Liver (tissue), 3 donors: ENCODE measurements at regions not wholly inside any gene's neighbourhood (a gene's known extent, or its start where the extent isn't known, plus 50 kb on each side); places are given as distances from the start of the nearest gene placed in this dataset.

Source experiments
- GABPA ChIP-seq, 2 donors: IDR thresholded peaks in 1 of 2; conservative IDR thresholded peaks in 1 of 2; 2 replicates each; pipeline ENCODE4 v1.6.1; 2016; ENCODE audit warnings: antibody characterized with exemption in 2 of 2, mild to moderate bottlenecking in 1 of 2, moderate library complexity in 1 of 2
- JUND ChIP-seq, 2 donors: IDR thresholded peaks; 2 replicates each; pipeline ENCODE4 v1.6.1; 2016; ENCODE audit warnings: antibody characterized with exemption in 2 of 2
- MAX ChIP-seq: IDR thresholded peaks from 2 replicates; pipeline ENCODE4 v1.6.1; 2016; ENCODE audit warnings: antibody characterized with exemption
- REST ChIP-seq: IDR thresholded peaks from 2 replicates; pipeline ENCODE4 v1.6.1; 2016; ENCODE audit warnings: antibody characterized with exemption, mild to moderate bottlenecking
- RXRA ChIP-seq, 2 donors: IDR thresholded peaks; 2 replicates each; pipeline ENCODE4 v1.6.1; 2017 to 2018; ENCODE audit warnings: antibody characterized with exemption in 2 of 2, mild to moderate bottlenecking in 1 of 2
- SP1 ChIP-seq: IDR thresholded peaks from 2 replicates; pipeline ENCODE4 v1.6.1; 2018; ENCODE audit warnings: antibody characterized with exemption, mild to moderate bottlenecking
- TAF1 ChIP-seq: conservative IDR thresholded peaks from 2 replicates; pipeline ENCODE4 v1.6.1; 2016; ENCODE audit warnings: antibody characterized with exemption, mild to moderate bottlenecking
- YY1 ChIP-seq: IDR thresholded peaks from 2 replicates; pipeline ENCODE4 v1.6.1; 2016; ENCODE audit warnings: antibody characterized with exemption, mild to moderate bottlenecking
- TF ChIP-seq, protein P1 (sequence below): fragments of 150-350 bp; IDR thresholded peaks from 2 replicates; pipeline ENCODE4 v1.5.1; 2017; ENCODE audit warnings: improper control_type of control experiment, low read depth, low read length; ENCODE audit not compliant: missing input control
- donor health status: healthy.
- donor health status: healthy.

- TF ChIP-seq, protein P1, sequence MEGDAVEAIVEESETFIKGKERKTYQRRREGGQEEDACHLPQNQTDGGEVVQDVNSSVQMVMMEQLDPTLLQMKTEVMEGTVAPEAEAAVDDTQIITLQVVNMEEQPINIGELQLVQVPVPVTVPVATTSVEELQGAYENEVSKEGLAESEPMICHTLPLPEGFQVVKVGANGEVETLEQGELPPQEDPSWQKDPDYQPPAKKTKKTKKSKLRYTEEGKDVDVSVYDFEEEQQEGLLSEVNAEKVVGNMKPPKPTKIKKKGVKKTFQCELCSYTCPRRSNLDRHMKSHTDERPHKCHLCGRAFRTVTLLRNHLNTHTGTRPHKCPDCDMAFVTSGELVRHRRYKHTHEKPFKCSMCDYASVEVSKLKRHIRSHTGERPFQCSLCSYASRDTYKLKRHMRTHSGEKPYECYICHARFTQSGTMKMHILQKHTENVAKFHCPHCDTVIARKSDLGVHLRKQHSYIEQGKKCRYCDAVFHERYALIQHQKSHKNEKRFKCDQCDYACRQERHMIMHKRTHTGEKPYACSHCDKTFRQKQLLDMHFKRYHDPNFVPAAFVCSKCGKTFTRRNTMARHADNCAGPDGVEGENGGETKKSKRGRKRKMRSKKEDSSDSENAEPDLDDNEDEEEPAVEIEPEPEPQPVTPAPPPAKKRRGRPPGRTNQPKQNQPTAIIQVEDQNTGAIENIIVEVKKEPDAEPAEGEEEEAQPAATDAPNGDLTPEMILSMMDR = no peak
- no peak for TF ChIP-seq RXRA (IDR thresholded peaks at IDR 0.05)
- no peak for TF ChIP-seq MAX
- TF ChIP-seq SP1 = no peak
- TF ChIP-seq YY1 = no peak
- no peak for TF ChIP-seq REST
- TF ChIP-seq TAF1 = no peak
- no peak for TF ChIP-seq GABPA (IDR thresholded peaks at IDR 0.05 in 1 of 2, conservative IDR thresholded peaks at IDR 0.05 in 1 of 2)
- TF ChIP-seq JUND (IDR thresholded peaks at IDR 0.05) = no peak
Measured at GRCh38 chr4:27129871-27130366, 269.3 kb downstream of the STIM2 start.
